ENCODE measurements at regions not wholly inside any gene's neighbourhood (a gene's known extent, or its start where the extent isn't known, plus 50 kb on each side); places are given as distances from the start of the nearest gene placed in this dataset.

- Histone ChIP-seq H3K9me2 (ENCODE audit: insufficient read depth) (no peaks in the 10 kb centered on the region), H3K36me3 (ENCODE audit: low read depth) (no peaks in the 10 kb centered on the region), H3F3A (ENCODE audit: insufficient read depth, low read depth) (no peaks in the 10 kb centered on the region), H3K4me2 (no peak overlapping the region), H4K20me1 (ENCODE audit: insufficient read depth) (no peaks in the 10 kb centered on the region), H3K4me1 (replicated peaks; ENCODE audit: insufficient read depth) (no peaks in the 10 kb centered on the region), H3K27me3 (ENCODE audit: insufficient read depth, low read depth) (no peaks in the 10 kb centered on the region), H2AFZ (no peak overlapping the region), H3K79me2 (ENCODE audit: low read depth) (no peaks in the 10 kb centered on the region), H3K4me3 (no peak overlapping the region), H3K9me3 (ENCODE audit: insufficient read depth, low read depth) (no peaks in the 10 kb centered on the region), H3K27ac (no peak overlapping the region)
- CTCF ChIA-PET = no interaction called here
- intact Hi-C loops (cut with micrococcal nuclease; ENCODE audit: unreplicated experiment) = no loop called here
- no TSS peak for BruUV-seq (replicated peaks)
- TF ChIP-seq EZH2 (IDR thresholded peaks at IDR 0.05; ENCODE audit: low read depth) = no peak
- TF ChIP-seq, protein P1, sequence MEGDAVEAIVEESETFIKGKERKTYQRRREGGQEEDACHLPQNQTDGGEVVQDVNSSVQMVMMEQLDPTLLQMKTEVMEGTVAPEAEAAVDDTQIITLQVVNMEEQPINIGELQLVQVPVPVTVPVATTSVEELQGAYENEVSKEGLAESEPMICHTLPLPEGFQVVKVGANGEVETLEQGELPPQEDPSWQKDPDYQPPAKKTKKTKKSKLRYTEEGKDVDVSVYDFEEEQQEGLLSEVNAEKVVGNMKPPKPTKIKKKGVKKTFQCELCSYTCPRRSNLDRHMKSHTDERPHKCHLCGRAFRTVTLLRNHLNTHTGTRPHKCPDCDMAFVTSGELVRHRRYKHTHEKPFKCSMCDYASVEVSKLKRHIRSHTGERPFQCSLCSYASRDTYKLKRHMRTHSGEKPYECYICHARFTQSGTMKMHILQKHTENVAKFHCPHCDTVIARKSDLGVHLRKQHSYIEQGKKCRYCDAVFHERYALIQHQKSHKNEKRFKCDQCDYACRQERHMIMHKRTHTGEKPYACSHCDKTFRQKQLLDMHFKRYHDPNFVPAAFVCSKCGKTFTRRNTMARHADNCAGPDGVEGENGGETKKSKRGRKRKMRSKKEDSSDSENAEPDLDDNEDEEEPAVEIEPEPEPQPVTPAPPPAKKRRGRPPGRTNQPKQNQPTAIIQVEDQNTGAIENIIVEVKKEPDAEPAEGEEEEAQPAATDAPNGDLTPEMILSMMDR (conservative IDR thresholded peaks at IDR 0.05) = no peak
- no peak for DNase-seq
- POLR2A ChIA-PET (ENCODE audit: unreplicated experiment) = no interaction called here
Measured at GRCh38 chr6:91304521-91304920, 717.6 kb upstream of the MAP3K7 start.

DNA sequence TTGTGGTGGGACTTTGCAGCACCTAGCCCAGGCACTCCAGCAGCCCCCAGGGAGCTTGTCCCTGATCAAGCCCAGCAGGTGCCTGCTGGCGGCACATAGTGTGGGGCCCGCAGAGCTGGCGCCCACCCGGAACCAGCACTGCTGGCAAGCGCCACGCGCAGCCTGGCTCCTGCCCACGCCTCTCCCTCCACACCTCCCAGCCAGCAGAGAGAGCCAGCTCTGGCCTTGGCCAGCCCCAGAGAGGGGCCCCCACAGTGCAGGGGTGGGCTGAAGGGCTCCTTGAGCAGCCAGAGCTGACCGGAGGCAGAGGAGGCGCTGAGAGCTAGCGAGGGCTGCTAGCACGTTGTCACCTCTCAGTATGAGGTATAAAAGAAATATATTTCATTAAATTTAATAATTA is 716.5 kb upstream of the MAP3K7 start:
- Histone ChIP-seq H3K27ac (no peak overlapping the region), H3K27me3 (ENCODE audit: insufficient read depth, low read depth) (no peaks in the 10 kb centered on the region), H3K9me2 (ENCODE audit: insufficient read depth) (no peaks in the 10 kb centered on the region), H3K4me2 (no peak overlapping the region), H3K9me3 (ENCODE audit: insufficient read depth, low read depth) (no peaks in the 10 kb centered on the region), H2AFZ (no peak overlapping the region), H3K36me3 (ENCODE audit: low read depth) (no peaks in the 10 kb centered on the region), H3K79me2 (ENCODE audit: low read depth) (no peaks in the 10 kb centered on the region), H3K4me3 (no peak overlapping the region), H4K20me1 (ENCODE audit: insufficient read depth) (no peaks in the 10 kb centered on the region), H3K4me1 (replicated peaks; ENCODE audit: insufficient read depth) (no peaks in the 10 kb centered on the region), H3F3A (ENCODE audit: insufficient read depth, low read depth) (no peaks in the 10 kb centered on the region)
- no TSS peak for BruUV-seq (replicated peaks)
- intact Hi-C loops (cut with micrococcal nuclease; ENCODE audit: unreplicated experiment) = no loop called here
- ChIA-PET POLR2A (ENCODE audit: unreplicated experiment) (no interaction called here), CTCF (no interaction called here)
- TF ChIP-seq EZH2 (IDR thresholded peaks at IDR 0.05; ENCODE audit: low read depth) = no peak
- TF ChIP-seq, protein P1 (conservative IDR thresholded peaks at IDR 0.05) = no peak
- no peak for DNase-seq

DNA sequence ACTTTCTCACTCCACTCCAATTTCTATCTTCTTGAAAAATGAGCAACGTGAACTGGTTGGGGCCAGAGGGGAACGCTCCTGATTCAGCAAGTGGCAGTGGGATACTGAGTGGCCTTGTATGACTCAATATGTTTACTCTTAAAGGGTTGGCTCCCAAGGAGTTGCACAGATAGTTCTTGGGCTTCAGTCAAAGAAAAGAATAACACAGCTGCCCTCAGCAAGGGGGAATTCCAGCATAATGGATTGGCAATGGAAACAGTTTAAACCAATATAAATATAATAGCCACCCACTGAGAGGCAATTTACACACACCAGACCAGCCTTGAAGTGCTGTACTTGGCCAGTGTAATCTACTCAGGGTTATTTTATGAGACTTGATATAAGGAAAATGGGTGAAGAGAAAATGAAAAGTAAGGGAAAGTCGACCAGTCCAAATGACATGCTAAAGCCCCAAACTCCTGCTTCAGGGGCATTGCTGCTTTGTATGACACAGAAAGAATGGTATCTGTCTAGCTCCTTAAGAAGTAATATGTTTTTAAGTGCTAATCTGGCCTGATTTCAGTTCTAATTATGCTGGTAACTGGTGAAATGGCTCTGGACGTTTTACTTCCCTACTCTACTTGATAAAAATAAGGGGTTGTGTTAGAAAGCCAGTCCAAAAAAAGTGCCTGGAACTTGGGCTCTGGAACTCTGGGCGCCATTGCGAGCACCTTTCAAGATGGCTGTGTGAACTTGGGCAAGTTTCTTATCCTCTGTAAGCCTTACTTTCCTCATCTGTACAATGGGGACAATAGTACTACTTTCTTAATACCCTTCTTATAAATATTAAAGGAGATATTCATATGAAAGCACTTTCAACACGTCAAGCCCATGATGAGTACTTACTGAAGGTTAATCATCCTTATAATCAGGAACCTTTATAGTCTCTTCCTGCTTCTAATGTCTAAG is 712.9 kb upstream of the MAP3K7 start:
- H3K9me2 ChIP-seq (ENCODE audit: insufficient read depth) = no peaks in the 10 kb centered on the region
- H4K20me1 ChIP-seq (ENCODE audit: insufficient read depth) = no peaks in the 10 kb centered on the region
- TF ChIP-seq, protein P1 (conservative IDR thresholded peaks at IDR 0.05) = no peak
- TF ChIP-seq EZH2 (IDR thresholded peaks at IDR 0.05; ENCODE audit: low read depth) = no peak
- H3K79me2 ChIP-seq (ENCODE audit: low read depth) = no peaks in the 10 kb centered on the region
- no peak overlapping the region for H3K27ac ChIP-seq
- H3F3A ChIP-seq (ENCODE audit: insufficient read depth, low read depth) = no peaks in the 10 kb centered on the region
- intact Hi-C loops (cut with micrococcal nuclease; ENCODE audit: unreplicated experiment) = no loop called here
- no peak for DNase-seq
- CTCF ChIA-PET = no interaction called here
- no peaks in the 10 kb centered on the region for H3K4me1 ChIP-seq (replicated peaks; ENCODE audit: insufficient read depth)
- H2AFZ ChIP-seq = no peak overlapping the region
- H3K36me3 ChIP-seq (ENCODE audit: low read depth) = no peaks in the 10 kb centered on the region
- BruUV-seq (replicated peaks) = no TSS peak
- POLR2A ChIA-PET (ENCODE audit: unreplicated experiment) = no interaction called here
- no peak overlapping the region for H3K4me3 ChIP-seq
- H3K4me2 ChIP-seq = no peak overlapping the region
- H3K27me3 ChIP-seq (ENCODE audit: insufficient read depth, low read depth) = no peaks in the 10 kb centered on the region
- no peaks in the 10 kb centered on the region for H3K9me3 ChIP-seq (ENCODE audit: insufficient read depth, low read depth)
